Esophagus muscularis mucosa (tissue), 4 donors: ENCODE measurements at regions not wholly inside any gene's neighbourhood (a gene's known extent, or its start where the extent isn't known, plus 50 kb on each side); places are given as distances from the start of the nearest gene placed in this dataset.
A peak's percentile ranks its signal among the peaks of the same experiment; 100 is the strongest.
"Not testable (repeated sequence)": the region's sequence is repeated elsewhere in the genome, so short reads cannot be mapped to it uniquely, and the experiment has no call there.

Experiments used
- DNase-seq: peaks from one replicate; pipeline ENCODE4 v3.0.0-alpha.2; 2017; ENCODE audit errors: extremely low spot score
- H3K27ac ChIP-seq, 4 donors: fragments of 200-600 bp; sonication (generic); replicated peaks in 1 of 4; 1 replicate in 3 of 4; 2 replicates in 1 of 4; pipeline ENCODE4 v1.5.1; 2016 to 2019; ENCODE audit warnings: mild to moderate bottlenecking in 1 of 4
- H3K27me3 ChIP-seq, 4 donors: fragments of 200-600 bp; sonication (generic); one replicate each; pipeline versions ENCODE4 v1.5.1 to v1.6.0; 2016 to 2019
- H3K36me3 ChIP-seq, 4 donors: fragments of 200-600 bp; sonication (generic); one replicate each; pipeline ENCODE4 v1.5.1; 2016 to 2019
- H3K4me1 ChIP-seq, 4 donors: fragments of 200-600 bp; sonication (generic); one replicate each; pipeline ENCODE4 v1.5.1; 2016 to 2019
- H3K4me3 ChIP-seq, 4 donors: fragments of 200-600 bp; sonication (generic); 1 replicate in 2 of 4; 2 replicates in 2 of 4; pipeline ENCODE4 v1.5.1; 2016 to 2019; ENCODE audit warnings: mild to moderate bottlenecking in 4 of 4, moderate library complexity in 1 of 4
- H3K9me3 ChIP-seq, 4 donors: fragments of 200-600 bp; sonication (generic); 1 replicate in 3 of 4; 2 replicates in 1 of 4; pipeline ENCODE4 v1.5.1; 2016 to 2019
- WGBS: methylation state at CpG from one replicate; pipeline ENCODE4 v1.1.5; 2018; 5-methylcytosine and 5-hydroxymethylcytosine counted together
- intact Hi-C: fragments of 100-400 bp; cut with DNase I; formaldehyde crosslinking; loops from one replicate; pipeline ENCODE4 v1.15.1; 2023

- intact Hi-C loops, H3K27me3 ChIP-seq, DNase-seq, H3K27ac ChIP-seq, H3K4me3 ChIP-seq, H3K9me3 ChIP-seq, H3K4me1 ChIP-seq, H3K36me3 ChIP-seq: not testable (repeated sequence)
- WGBS = 86% methylated on average over 16 of the region's 17 CpGs
These were observed 1603.7 kb downstream of the RPIA start for GRCh38 chr2:90295036-90295750.

GRCh38 chr2:90296484-90296777 lies 1605.0 kb downstream of the RPIA start:
- H3K9me3 ChIP-seq, H3K27me3 ChIP-seq, intact Hi-C loops, H3K27ac ChIP-seq, H3K36me3 ChIP-seq, H3K4me1 ChIP-seq, H3K4me3 ChIP-seq, DNase-seq: not testable (repeated sequence)

GRCh38 chr2:90297701-90298100 lies 1606.2 kb downstream of the RPIA start:
- H3K27ac ChIP-seq, H3K9me3 ChIP-seq, H3K27me3 ChIP-seq, intact Hi-C loops, H3K4me3 ChIP-seq, H3K36me3 ChIP-seq, H3K4me1 ChIP-seq, DNase-seq: not testable (repeated sequence)
- 75% methylated on average over 2 of the region's 2 CpGs for WGBS

GRCh38 chr2:90298126-90298755 lies 1606.8 kb downstream of the RPIA start:
- H3K27me3 ChIP-seq, H3K9me3 ChIP-seq, H3K4me1 ChIP-seq, H3K4me3 ChIP-seq, DNase-seq, H3K36me3 ChIP-seq, H3K27ac ChIP-seq, intact Hi-C loops: not testable (repeated sequence)
- WGBS = 82% methylated on average over 1 of the region's 1 CpG

- H3K9me3 ChIP-seq, DNase-seq, H3K4me1 ChIP-seq, H3K36me3 ChIP-seq, H3K27me3 ChIP-seq, H3K4me3 ChIP-seq, intact Hi-C loops, H3K27ac ChIP-seq: not testable (repeated sequence)
- WGBS = 61% methylated on average over 2 of the region's 5 CpGs
These were observed 1607.5 kb downstream of the RPIA start for GRCh38 chr2:90298983-90299382.

GRCh38 chr2:90322982-90323381 lies 1631.5 kb downstream of the RPIA start:
- H3K4me3 ChIP-seq = peak overlapping the region in 2 of 4 donors; percentile 11 to 44
- H3K27ac ChIP-seq, H3K9me3 ChIP-seq, H3K36me3 ChIP-seq, intact Hi-C loops, H3K4me1 ChIP-seq, DNase-seq: not testable (repeated sequence)
- 13% methylated on average over 26 of the region's 29 CpGs for WGBS
- peaks cover 0 to 27% (median 2%) of the 10 kb centered on the region in 4 donors for H3K27me3 ChIP-seq

- H3K27ac ChIP-seq, intact Hi-C loops, H3K9me3 ChIP-seq, H3K4me1 ChIP-seq, H3K36me3 ChIP-seq: not testable (repeated sequence)
- Histone ChIP-seq H3K4me3 (peak overlapping the region; percentile 38 to 61 (median 44)), H3K27me3 (peaks cover 0 to 27% (median 2%) of the 10 kb centered on the region in 4 donors)
- DNase-seq = peak; percentile 50
- WGBS = 6% methylated on average over 23 of the region's 134 CpGs
These were observed 1632.4 kb downstream of the RPIA start for GRCh38 chr2:90323612-90324558.

- H3K9me3 ChIP-seq, H3K4me1 ChIP-seq, H3K27ac ChIP-seq, H3K36me3 ChIP-seq, DNase-seq, intact Hi-C loops: not testable (repeated sequence)
- peak overlapping the region; percentile 38 to 61 (median 44) for H3K4me3 ChIP-seq
- no CpG with 5 or more reads among the region's 59 CpGs for WGBS
- H3K27me3 ChIP-seq = peaks cover 0 to 27% (median 2%) of the 10 kb centered on the region in 4 donors
These were observed 1633.2 kb downstream of the RPIA start for GRCh38 chr2:90324672-90325071.

GRCh38 chr2:90325796-90326353 lies 1634.4 kb downstream of the RPIA start:
- H3K36me3 ChIP-seq, DNase-seq, H3K9me3 ChIP-seq, intact Hi-C loops, H3K27ac ChIP-seq, H3K4me1 ChIP-seq: not testable (repeated sequence)
- Histone ChIP-seq H3K4me3 (peak overlapping the region in 2 of 4 donors; percentile 18 to 20), H3K27me3 (peaks cover 0 to 27% (median 2%) of the 10 kb centered on the region in 4 donors)
- 0% methylated on average over 15 of the region's 74 CpGs for WGBS

- intact Hi-C loops, H3K9me3 ChIP-seq, H3K36me3 ChIP-seq, H3K4me3 ChIP-seq, DNase-seq, H3K27ac ChIP-seq, H3K4me1 ChIP-seq: not testable (repeated sequence)
- H3K27me3 ChIP-seq = peaks cover 0 to 13% (median 0%) of the 10 kb centered on the region in 4 donors
- no CpG with 5 or more reads among the region's 9 CpGs for WGBS
These were observed 1664.1 kb downstream of the RPIA start for GRCh38 chr2:90355546-90355945.

GRCh38 chr2:90359344-90359743 lies 1667.9 kb downstream of the RPIA start:
- H3K27me3 ChIP-seq = peaks cover 0 to 12% (median 0%) of the 10 kb centered on the region in 4 donors
- DNase-seq, intact Hi-C loops, H3K27ac ChIP-seq, H3K9me3 ChIP-seq, H3K36me3 ChIP-seq, H3K4me1 ChIP-seq, H3K4me3 ChIP-seq: not testable (repeated sequence)
- WGBS = no CpG with 5 or more reads among the region's 15 CpGs
